ENCODE measurements at regions not wholly inside any gene's neighbourhood (a gene's known extent, or its start where the extent isn't known, plus 50 kb on each side); places are given as distances from the start of the nearest gene placed in this dataset.

- no peak for DNase-seq
These were observed 906.9 kb downstream of the ADGRL2 start for GRCh38 chr1:82707681-82708080.

- no peak for DNase-seq
These were observed 906.0 kb downstream of the ADGRL2 start for GRCh38 chr1:82706741-82707140.

- no peak for DNase-seq
These were observed 904.2 kb downstream of the ADGRL2 start for GRCh38 chr1:82704966-82705365.

- no peak for DNase-seq
These were observed 903.7 kb downstream of the ADGRL2 start for GRCh38 chr1:82704393-82704792.

- no peak for DNase-seq
These were observed 903.2 kb downstream of the ADGRL2 start for GRCh38 chr1:82703951-82704350.

GRCh38 chr1:82700476-82700875, 899.7 kb downstream of the ADGRL2 start:
- no peak for DNase-seq

GRCh38 chr1:82697965-82698364, 897.2 kb downstream of the ADGRL2 start:
- DNase-seq: no peak

- no peak for DNase-seq
These were observed 894.7 kb downstream of the ADGRL2 start for GRCh38 chr1:82695443-82695842.

- no peak for DNase-seq
These were observed 889.7 kb downstream of the ADGRL2 start for GRCh38 chr1:82690411-82690810.

- DNase-seq: no peak
These were observed 888.5 kb downstream of the ADGRL2 start for GRCh38 chr1:82689217-82689616.

- no peak for DNase-seq
These were observed 886.0 kb downstream of the ADGRL2 start for GRCh38 chr1:82686774-82687173.

- no peak for DNase-seq
These were observed 846.2 kb downstream of the ADGRL2 start for GRCh38 chr1:82646888-82647287.

- no peak for DNase-seq
These were observed 845.6 kb downstream of the ADGRL2 start for GRCh38 chr1:82646336-82646735.

GRCh38 chr1:82644186-82644915, 843.6 kb downstream of the ADGRL2 start:
- no peak for DNase-seq

GRCh38 chr1:82640352-82640751, 839.6 kb downstream of the ADGRL2 start:
- no peak for DNase-seq

GRCh38 chr1:82634266-82634665, 833.5 kb downstream of the ADGRL2 start:
- DNase-seq: no peak

- DNase-seq: no peak
These were observed 831.4 kb downstream of the ADGRL2 start for GRCh38 chr1:82632155-82632554.

GRCh38 chr1:82628887-82629286, 828.2 kb downstream of the ADGRL2 start:
- no peak for DNase-seq

GRCh38 chr1:82625537-82625936, 824.8 kb downstream of the ADGRL2 start:
- peak in 1 of 2 donors; percentile 16 for DNase-seq

- DNase-seq: no peak
These were observed 820.3 kb downstream of the ADGRL2 start for GRCh38 chr1:82621076-82621475.

GRCh38 chr1:82614090-82614489, 813.4 kb downstream of the ADGRL2 start:
- DNase-seq: no peak

- no peak for DNase-seq
These were observed 812.3 kb downstream of the ADGRL2 start for GRCh38 chr1:82612986-82613385.

GRCh38 chr1:82606546-82606945, 805.8 kb downstream of the ADGRL2 start:
- no peak for DNase-seq

GRCh38 chr1:82604524-82604923, 803.8 kb downstream of the ADGRL2 start:
- DNase-seq: no peak

- no peak for DNase-seq
These were observed 799.6 kb downstream of the ADGRL2 start for GRCh38 chr1:82600314-82600713.
